Fibroblast of lung (primary cell): ENCODE measurements at regions not wholly inside any gene's neighbourhood (a gene's known extent, or its start where the extent isn't known, plus 50 kb on each side); places are given as distances from the start of the nearest gene placed in this dataset.

ENCODE experiments used
- DNase-seq, 2 donors: peaks; one replicate each; pipeline versions ENCODE4 v3.0.0 to v3.0.0-alpha.2; 2010; ENCODE audit warnings: low read depth in 2 of 2
- H2AFZ ChIP-seq: 2 replicates; pipeline ENCODE4 v1.5.1; 2012; ENCODE audit warnings: low read length, control low read depth, inconsistent platforms
- H3K27ac ChIP-seq: 2 replicates; pipeline ENCODE4 v1.5.1; 2011; ENCODE audit warnings: low read length, control low read depth; ENCODE audit not compliant: insufficient read depth
- H3K27me3 ChIP-seq: 2 replicates; pipeline ENCODE4 v1.5.1; 2011; ENCODE audit warnings: mild to moderate bottlenecking, low read length; ENCODE audit not compliant: control insufficient read depth, insufficient read depth
- H3K36me3 ChIP-seq: 2 replicates; pipeline ENCODE4 v1.5.1; 2011; ENCODE audit warnings: low read length; ENCODE audit not compliant: control insufficient read depth, insufficient read depth
- H3K4me1 ChIP-seq: 2 replicates; pipeline ENCODE4 v1.5.1; 2011; ENCODE audit warnings: low read length; ENCODE audit not compliant: control insufficient read depth, insufficient read depth; ENCODE audit errors: extremely low read depth
- H3K4me2 ChIP-seq: 2 replicates; pipeline ENCODE4 v1.5.1; 2011; ENCODE audit warnings: low read length, control low read depth; ENCODE audit not compliant: insufficient read depth; ENCODE audit errors: extremely low read depth
- H3K4me3 ChIP-seq, 4 experiments: fragments of 200-600 bp in 1 of 4; sonication (generic) in 1 of 4; replicated peaks in 1 of 4; 2 replicates each; pipeline ENCODE4 v1.5.1; 2011 to 2016; ENCODE audit warnings: low read length in 4 of 4, low read depth in 3 of 4, mild to moderate bottlenecking in 3 of 4, control low read depth in 2 of 4, inconsistent platforms in 1 of 4, mixed read lengths in 1 of 4; ENCODE audit not compliant: insufficient read depth in 1 of 4; ENCODE audit errors: control extremely low read depth in 1 of 4
- H3K79me2 ChIP-seq: 2 replicates; pipeline ENCODE4 v1.5.1; 2012; ENCODE audit warnings: mild to moderate bottlenecking, low read length, inconsistent platforms; ENCODE audit not compliant: control insufficient read depth, insufficient read depth
- H3K9ac ChIP-seq: 2 replicates; pipeline ENCODE4 v1.5.1; 2011; ENCODE audit warnings: mild to moderate bottlenecking, low read length, control low read depth; ENCODE audit not compliant: insufficient read depth
- H3K9me3 ChIP-seq: 2 replicates; pipeline ENCODE4 v1.5.1; 2012; ENCODE audit warnings: low read depth, low read length; ENCODE audit not compliant: control insufficient read depth, insufficient read depth
- H4K20me1 ChIP-seq: 2 replicates; pipeline ENCODE4 v1.5.1; 2011; ENCODE audit warnings: low read length; ENCODE audit not compliant: control insufficient read depth, insufficient read depth; ENCODE audit errors: extremely low read depth
- EZH2 ChIP-seq: IDR thresholded peaks from 2 replicates; pipeline ENCODE4 v1.5.1; 2012; ENCODE audit warnings: low read length, control low read depth, mild to moderate bottlenecking; ENCODE audit errors: missing control alignments
- TF ChIP-seq, protein P1 (sequence below), 2 donors: IDR thresholded peaks in 1 of 2; conservative IDR thresholded peaks in 1 of 2; 1 replicate in 1 of 2; 2 replicates in 1 of 2; pipeline ENCODE4 v1.5.1; 2011 to 2012; ENCODE audit warnings: low read length in 2 of 2, control low read depth in 1 of 2, inconsistent platforms in 1 of 2, low read depth in 1 of 2, mild to moderate bottlenecking in 1 of 2

GRCh38 chr2:12256206-12256605 lies 460.5 kb upstream of the TRIB2 start:
- H2AFZ ChIP-seq = no peak overlapping the region
- no peaks in the 10 kb centered on the region for H4K20me1 ChIP-seq
- no peaks in the 10 kb centered on the region for H3K79me2 ChIP-seq
- H3K27ac ChIP-seq = no peak overlapping the region
- H3K27me3 ChIP-seq = no peaks in the 10 kb centered on the region
- no peaks in the 10 kb centered on the region for H3K36me3 ChIP-seq
- no peaks in the 10 kb centered on the region for H3K4me1 ChIP-seq
- no peak overlapping the region for H3K9ac ChIP-seq
- no peak for TF ChIP-seq EZH2
- TF ChIP-seq, protein P1, sequence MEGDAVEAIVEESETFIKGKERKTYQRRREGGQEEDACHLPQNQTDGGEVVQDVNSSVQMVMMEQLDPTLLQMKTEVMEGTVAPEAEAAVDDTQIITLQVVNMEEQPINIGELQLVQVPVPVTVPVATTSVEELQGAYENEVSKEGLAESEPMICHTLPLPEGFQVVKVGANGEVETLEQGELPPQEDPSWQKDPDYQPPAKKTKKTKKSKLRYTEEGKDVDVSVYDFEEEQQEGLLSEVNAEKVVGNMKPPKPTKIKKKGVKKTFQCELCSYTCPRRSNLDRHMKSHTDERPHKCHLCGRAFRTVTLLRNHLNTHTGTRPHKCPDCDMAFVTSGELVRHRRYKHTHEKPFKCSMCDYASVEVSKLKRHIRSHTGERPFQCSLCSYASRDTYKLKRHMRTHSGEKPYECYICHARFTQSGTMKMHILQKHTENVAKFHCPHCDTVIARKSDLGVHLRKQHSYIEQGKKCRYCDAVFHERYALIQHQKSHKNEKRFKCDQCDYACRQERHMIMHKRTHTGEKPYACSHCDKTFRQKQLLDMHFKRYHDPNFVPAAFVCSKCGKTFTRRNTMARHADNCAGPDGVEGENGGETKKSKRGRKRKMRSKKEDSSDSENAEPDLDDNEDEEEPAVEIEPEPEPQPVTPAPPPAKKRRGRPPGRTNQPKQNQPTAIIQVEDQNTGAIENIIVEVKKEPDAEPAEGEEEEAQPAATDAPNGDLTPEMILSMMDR (conservative IDR thresholded peaks at IDR 0.05 in 1 of 2, IDR thresholded peaks at IDR 0.05 in 1 of 2; ENCODE audit: low read depth in 1 of 2, low read length in 2 of 2) = no peak
- H3K4me2 ChIP-seq = no peak overlapping the region
- DNase-seq = no peak
- no peaks in the 10 kb centered on the region for H3K9me3 ChIP-seq
- no peak overlapping the region for H3K4me3 ChIP-seq

- DNase-seq = peak in 1 of 2 donors; percentile 51
- no peaks in the 10 kb centered on the region for H3K27me3 ChIP-seq
Measured at GRCh38 chr2:12257476-12257875, 459.3 kb upstream of the TRIB2 start.

DNA sequence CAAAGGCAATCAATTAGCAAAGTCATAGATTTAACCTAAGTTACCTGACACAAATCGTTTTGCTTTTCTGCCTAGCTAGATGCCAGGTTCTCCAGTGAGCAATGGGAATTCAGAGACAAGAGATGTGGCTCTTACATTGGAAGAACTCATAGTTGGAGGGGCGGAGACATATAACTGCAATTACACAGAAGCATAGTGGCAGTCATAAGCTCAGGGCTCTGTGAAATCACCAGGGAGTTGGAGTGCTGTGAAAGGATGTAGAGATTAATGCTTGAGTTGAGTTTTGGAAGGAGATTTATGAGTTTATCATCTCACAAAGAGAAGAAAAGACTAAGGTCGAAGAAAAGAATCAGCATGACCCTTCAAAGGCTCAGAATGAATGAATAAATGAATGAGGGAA lies 457.2 kb upstream of the TRIB2 start:
- TF ChIP-seq, protein P1 (conservative IDR thresholded peaks at IDR 0.05 in 1 of 2, IDR thresholded peaks at IDR 0.05 in 1 of 2; ENCODE audit: low read depth in 1 of 2, low read length in 2 of 2) = no peak
- no peak for TF ChIP-seq EZH2
- H3K9me3 ChIP-seq = no peaks in the 10 kb centered on the region
- DNase-seq = no peak
- H3K4me1 ChIP-seq = peaks cover 3% of the 10 kb centered on the region
- H3K36me3 ChIP-seq = no peaks in the 10 kb centered on the region
- no peak overlapping the region for H2AFZ ChIP-seq
- no peak overlapping the region for H3K9ac ChIP-seq
- no peaks in the 10 kb centered on the region for H4K20me1 ChIP-seq
- no peaks in the 10 kb centered on the region for H3K27me3 ChIP-seq
- no peak overlapping the region for H3K4me3 ChIP-seq
- H3K27ac ChIP-seq = no peak overlapping the region
- H3K4me2 ChIP-seq = no peak overlapping the region
- H3K79me2 ChIP-seq = no peaks in the 10 kb centered on the region

More at GRCh38 chr2:12257476-12257875, 459.3 kb upstream of the TRIB2 start:
- Histone ChIP-seq H3K79me2 (no peaks in the 10 kb centered on the region), H3K4me2 (no peak overlapping the region), H3K36me3 (no peaks in the 10 kb centered on the region), H4K20me1 (no peaks in the 10 kb centered on the region), H2AFZ (no peak overlapping the region), H3K27ac (no peak overlapping the region), H3K4me3 (no peak overlapping the region), H3K4me1 (no peaks in the 10 kb centered on the region), H3K9ac (no peak overlapping the region), H3K9me3 (no peaks in the 10 kb centered on the region)
- no peak for TF ChIP-seq EZH2
- TF ChIP-seq, protein P1 (conservative IDR thresholded peaks at IDR 0.05 in 1 of 2, IDR thresholded peaks at IDR 0.05 in 1 of 2; ENCODE audit: low read depth in 1 of 2, low read length in 2 of 2) = no peak
